ENCODE measurements at regions not wholly inside any gene's neighbourhood (a gene's known extent, or its start where the extent isn't known, plus 50 kb on each side); places are given as distances from the start of the nearest gene placed in this dataset.

DNA sequence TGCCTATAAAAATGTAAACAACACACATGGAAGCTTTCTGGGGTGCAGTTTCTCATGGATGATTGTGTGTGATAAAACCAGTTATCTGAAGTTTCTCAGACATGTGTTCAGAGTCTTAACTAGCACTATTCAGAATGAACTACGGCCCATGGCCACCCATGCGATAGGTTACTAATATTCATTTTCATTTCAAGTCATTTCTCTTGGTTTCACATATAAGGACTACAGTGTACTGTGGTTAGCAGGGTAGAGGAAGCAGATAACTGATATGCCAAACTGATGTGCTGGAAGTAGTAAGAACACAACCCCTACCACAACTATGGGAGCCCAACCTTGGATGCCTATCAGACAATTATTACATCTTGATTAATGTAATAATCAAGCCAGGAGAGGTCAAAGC lies 372.1 kb downstream of the DTWD2 start:
- H3K4me3 ChIP-seq (ENCODE audit: low read depth, low read length): no peak overlapping the region
- no peak for DNase-seq (ENCODE audit: low read depth)
- no peaks in the 10 kb centered on the region for H3K27me3 ChIP-seq (ENCODE audit: control insufficient read depth, insufficient read depth, low read length)
- TF ChIP-seq, protein P1, sequence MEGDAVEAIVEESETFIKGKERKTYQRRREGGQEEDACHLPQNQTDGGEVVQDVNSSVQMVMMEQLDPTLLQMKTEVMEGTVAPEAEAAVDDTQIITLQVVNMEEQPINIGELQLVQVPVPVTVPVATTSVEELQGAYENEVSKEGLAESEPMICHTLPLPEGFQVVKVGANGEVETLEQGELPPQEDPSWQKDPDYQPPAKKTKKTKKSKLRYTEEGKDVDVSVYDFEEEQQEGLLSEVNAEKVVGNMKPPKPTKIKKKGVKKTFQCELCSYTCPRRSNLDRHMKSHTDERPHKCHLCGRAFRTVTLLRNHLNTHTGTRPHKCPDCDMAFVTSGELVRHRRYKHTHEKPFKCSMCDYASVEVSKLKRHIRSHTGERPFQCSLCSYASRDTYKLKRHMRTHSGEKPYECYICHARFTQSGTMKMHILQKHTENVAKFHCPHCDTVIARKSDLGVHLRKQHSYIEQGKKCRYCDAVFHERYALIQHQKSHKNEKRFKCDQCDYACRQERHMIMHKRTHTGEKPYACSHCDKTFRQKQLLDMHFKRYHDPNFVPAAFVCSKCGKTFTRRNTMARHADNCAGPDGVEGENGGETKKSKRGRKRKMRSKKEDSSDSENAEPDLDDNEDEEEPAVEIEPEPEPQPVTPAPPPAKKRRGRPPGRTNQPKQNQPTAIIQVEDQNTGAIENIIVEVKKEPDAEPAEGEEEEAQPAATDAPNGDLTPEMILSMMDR (IDR thresholded peaks at IDR 0.05; ENCODE audit: insufficient read depth, low read length, poor library complexity, severe bottlenecking): no peak
- H3K36me3 ChIP-seq (ENCODE audit: control insufficient read depth, insufficient read depth, low read length): no peaks in the 10 kb centered on the region

DNA sequence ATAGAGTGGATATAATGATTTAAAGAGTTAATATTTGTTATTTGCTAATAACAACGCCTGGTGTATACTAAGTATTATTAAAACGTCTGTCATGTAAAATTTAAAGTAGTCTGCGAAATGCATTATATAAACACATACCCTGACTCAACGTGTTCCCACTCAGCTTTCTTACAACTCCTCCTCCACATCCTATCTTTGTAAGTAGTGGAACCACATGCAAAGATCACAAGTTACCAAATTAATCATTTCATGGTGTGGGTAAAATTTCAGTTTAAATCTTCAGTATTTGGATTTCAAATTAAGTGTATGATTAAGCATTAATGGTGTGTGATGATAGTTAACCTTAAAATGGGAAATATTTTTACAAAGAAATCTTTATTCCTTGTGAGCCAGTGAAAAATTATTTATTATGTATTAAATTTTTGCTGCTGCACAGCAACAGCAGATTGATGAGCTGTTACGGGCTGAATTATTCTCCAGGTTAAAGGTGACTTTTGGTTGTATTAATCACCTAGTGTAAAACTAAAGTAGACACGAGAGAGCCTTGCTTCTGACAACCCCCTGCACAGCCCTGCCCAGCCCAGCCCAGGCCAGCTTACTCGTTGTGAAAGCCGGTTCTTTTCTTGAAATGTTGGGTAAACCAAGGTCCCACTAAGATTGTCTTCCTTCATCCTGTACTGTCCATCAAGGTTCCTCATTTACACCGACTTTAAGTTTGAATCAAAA lies 373.5 kb downstream of the DTWD2 start:
- Histone ChIP-seq H3K27me3 (ENCODE audit: control insufficient read depth, insufficient read depth, low read length) (no peaks in the 10 kb centered on the region), H3K36me3 (ENCODE audit: control insufficient read depth, insufficient read depth, low read length) (no peaks in the 10 kb centered on the region), H3K4me3 (ENCODE audit: low read depth, low read length) (no peak overlapping the region)
- TF ChIP-seq, protein P1 (IDR thresholded peaks at IDR 0.05; ENCODE audit: insufficient read depth, low read length, poor library complexity, severe bottlenecking): no peak
- DNase-seq (ENCODE audit: low read depth): no peak

DNA sequence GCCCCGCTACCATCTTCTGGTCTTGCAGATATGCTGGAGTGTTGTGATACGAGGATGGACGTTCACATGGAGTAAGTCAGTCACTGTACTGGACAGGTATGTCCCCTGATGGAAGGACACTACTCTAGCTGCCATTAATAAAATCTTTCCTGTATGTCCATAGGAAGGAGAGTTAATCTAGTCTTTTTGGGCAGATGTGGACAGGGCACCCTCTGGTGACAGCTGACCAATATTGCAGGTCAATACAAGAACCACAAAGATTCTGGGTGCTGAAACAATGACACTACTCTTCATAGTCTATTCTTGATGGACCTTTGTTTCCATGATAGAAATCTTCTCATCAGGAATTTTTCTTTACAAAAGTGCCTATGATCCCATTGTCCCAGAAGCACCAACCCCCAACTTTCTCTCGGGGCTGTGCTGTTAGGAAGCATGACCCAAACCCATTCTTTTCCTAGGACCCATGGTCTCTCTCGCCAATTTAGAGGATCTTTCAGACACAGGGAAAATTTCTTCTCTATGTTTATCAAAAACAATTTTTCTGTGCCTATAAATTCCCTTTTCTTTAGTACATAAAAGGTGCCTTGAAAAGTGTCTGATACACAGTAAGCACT lies 376.9 kb downstream of the DTWD2 start:
- no peaks in the 10 kb centered on the region for H3K27me3 ChIP-seq (ENCODE audit: control insufficient read depth, insufficient read depth, low read length)
- no peak for DNase-seq (ENCODE audit: low read depth)
- TF ChIP-seq, protein P1 (IDR thresholded peaks at IDR 0.05; ENCODE audit: insufficient read depth, low read length, poor library complexity, severe bottlenecking): peak; percentile 71
- H3K4me3 ChIP-seq (ENCODE audit: low read depth, low read length): no peak overlapping the region
- H3K36me3 ChIP-seq (ENCODE audit: control insufficient read depth, insufficient read depth, low read length): no peaks in the 10 kb centered on the region

DNA sequence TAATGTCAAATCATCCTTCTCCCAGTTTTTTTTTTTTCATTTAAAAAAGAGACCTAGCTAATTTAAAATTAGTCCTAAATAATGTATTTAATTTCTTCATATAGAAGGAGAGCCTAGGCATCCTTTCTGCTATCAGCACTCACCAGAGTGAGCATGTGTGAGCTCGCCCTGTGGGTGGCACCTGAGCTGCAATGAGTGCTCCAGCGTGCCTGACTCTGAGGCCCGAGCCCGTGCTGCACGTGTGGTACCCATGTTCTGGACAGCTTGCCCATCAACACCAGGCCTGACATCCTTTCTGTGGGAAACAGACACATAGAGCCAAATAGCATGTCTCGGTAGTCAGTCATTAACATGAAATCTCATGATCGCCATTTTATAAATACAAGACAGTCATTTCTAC lies 381.4 kb downstream of the DTWD2 start:
- no peak overlapping the region for H3K4me3 ChIP-seq (ENCODE audit: low read depth, low read length)
- H3K27me3 ChIP-seq (ENCODE audit: control insufficient read depth, insufficient read depth, low read length): no peaks in the 10 kb centered on the region
- no peak for DNase-seq (ENCODE audit: low read depth)
- H3K36me3 ChIP-seq (ENCODE audit: control insufficient read depth, insufficient read depth, low read length): no peaks in the 10 kb centered on the region
- TF ChIP-seq, protein P1 (IDR thresholded peaks at IDR 0.05; ENCODE audit: insufficient read depth, low read length, poor library complexity, severe bottlenecking): no peak

DNA sequence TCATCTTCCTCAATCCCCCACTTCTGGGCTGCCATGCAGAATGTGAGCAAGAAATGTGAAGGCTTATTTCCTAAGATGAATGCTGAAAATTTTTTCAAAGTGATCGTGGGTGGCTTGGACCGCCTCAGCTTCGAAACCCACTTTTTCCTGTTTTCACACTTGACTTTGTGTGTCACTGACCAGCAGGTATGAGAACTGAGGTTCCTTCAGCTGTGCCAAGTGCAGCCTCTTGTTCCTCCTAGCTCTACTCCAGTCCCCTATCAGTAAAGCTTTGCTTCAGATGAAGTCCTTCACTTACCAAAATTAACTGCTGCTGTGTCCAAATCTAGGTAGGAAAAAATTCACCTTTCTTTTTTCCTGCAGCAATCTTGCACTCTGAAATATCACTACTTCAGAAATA lies 382.6 kb downstream of the DTWD2 start:
- DNase-seq (ENCODE audit: low read depth): no peak
- no peaks in the 10 kb centered on the region for H3K36me3 ChIP-seq (ENCODE audit: control insufficient read depth, insufficient read depth, low read length)
- no peaks in the 10 kb centered on the region for H3K27me3 ChIP-seq (ENCODE audit: control insufficient read depth, insufficient read depth, low read length)
- TF ChIP-seq, protein P1 (IDR thresholded peaks at IDR 0.05; ENCODE audit: insufficient read depth, low read length, poor library complexity, severe bottlenecking): no peak
- no peak overlapping the region for H3K4me3 ChIP-seq (ENCODE audit: low read depth, low read length)

- Histone ChIP-seq H3K27me3 (ENCODE audit: control insufficient read depth, insufficient read depth, low read length) (no peaks in the 10 kb centered on the region), H3K36me3 (ENCODE audit: control insufficient read depth, insufficient read depth, low read length) (no peaks in the 10 kb centered on the region), H3K4me3 (ENCODE audit: low read depth, low read length) (no peak overlapping the region)
- no peak for DNase-seq (ENCODE audit: low read depth)
- TF ChIP-seq, protein P1 (IDR thresholded peaks at IDR 0.05; ENCODE audit: insufficient read depth, low read length, poor library complexity, severe bottlenecking): no peak
These were observed 384.2 kb downstream of the DTWD2 start for GRCh38 chr5:118604106-118604505.

Measured in kidney epithelial cell (primary cell).